Uterus (tissue), 2 donors: ENCODE measurements at regions not wholly inside any gene's neighbourhood (a gene's known extent, or its start where the extent isn't known, plus 50 kb on each side); places are given as distances from the start of the nearest gene placed in this dataset.

Experiments
- CTCF ChIP-seq, 4 experiments: fragments of 200-600 bp in 2 of 4; fragments of 450-650 bp in 2 of 4; sonication (generic) in 2 of 4; IDR thresholded peaks; one replicate each; pipeline ENCODE4 v1.5.1; 2016 to 2019; ENCODE audit warnings: antibody characterized with exemption in 4 of 4, mild to moderate bottlenecking in 2 of 4, moderate library complexity in 1 of 4
- POLR2A ChIP-seq, 2 donors: fragments of 450-650 bp; IDR thresholded peaks; one replicate each; pipeline ENCODE4 v1.6.1; 2016; ENCODE audit warnings: antibody characterized with exemption in 2 of 2, mild to moderate bottlenecking in 1 of 2, moderate library complexity in 1 of 2

- TF ChIP-seq CTCF (IDR thresholded peaks at IDR 0.05) (no peak), POLR2A (IDR thresholded peaks at IDR 0.05) (no peak)
Measured at GRCh38 chr20:12353842-12354241, 436.1 kb downstream of the BTBD3 start.
